ENCODE measurements at regions not wholly inside any gene's neighbourhood (a gene's known extent, or its start where the extent isn't known, plus 50 kb on each side); places are given as distances from the start of the nearest gene placed in this dataset.

GRCh38 chr2:134099273-134099672 is 154.6 kb upstream of the MGAT5 start:
- 0 out of 4 replicates have a peak, but pooled peaks cover 0 to 3% of the 10 kb centered on the region in 2 experiments for H3K4me1 Mint-ChIP-seq
- Histone ChIP-seq H3K4ac (ENCODE audit: low read depth, low read length) (no peak overlapping the region), H3K27me3 (ENCODE audit: insufficient read depth, low read length) (no peaks in the 10 kb centered on the region), H2BK12ac (ENCODE audit: insufficient read length, low read depth, low read length) (no peak overlapping the region), H3K23me2 (ENCODE audit: insufficient read length, low read depth, low read length, poor library complexity, severe bottlenecking) (peaks cover 4% of the 10 kb centered on the region), H3K79me2 (ENCODE audit: insufficient read depth, low read length) (no peaks in the 10 kb centered on the region), H3K9me3 (ENCODE audit: control insufficient read depth, low read depth, low read length) (no peaks in the 10 kb centered on the region), H3K9ac (ENCODE audit: extremely low read depth, insufficient read length, low read length) (no peak overlapping the region), H3K56ac (ENCODE audit: insufficient read length, low read depth, low read length) (no peak overlapping the region), H2BK120ac (ENCODE audit: low read depth, low read length, poor library complexity, severe bottlenecking) (no peak overlapping the region), H2BK15ac (ENCODE audit: low read depth, low read length) (no peak overlapping the region), H2BK5ac (ENCODE audit: insufficient read length, low read length) (no peak overlapping the region), H4K5ac (ENCODE audit: insufficient read length, low read depth, low read length) (no peak overlapping the region), H3K18ac (ENCODE audit: insufficient read length, low read depth, low read length) (no peak overlapping the region), H3K4me1 (ENCODE audit: insufficient read depth, low read length) (no peaks in the 10 kb centered on the region), H3K27ac (ENCODE audit: insufficient read length, low read depth, low read length) (no peak overlapping the region), H2AFZ (ENCODE audit: low read length) (no peak overlapping the region), H3K4me2 (ENCODE audit: insufficient read depth, insufficient read length, low read length) (no peak overlapping the region), H2AK5ac (ENCODE audit: insufficient read length, low read length) (no peak overlapping the region), H2BK20ac (ENCODE audit: low read depth, low read length, poor library complexity, severe bottlenecking) (no peak overlapping the region), H3K23ac (ENCODE audit: insufficient read length, low read depth, low read length) (no peak overlapping the region), H4K91ac (ENCODE audit: insufficient read length, low read depth, low read length) (no peak overlapping the region), H3K79me1 (ENCODE audit: insufficient read depth, low read depth, low read length, poor library complexity, severe bottlenecking) (no peaks in the 10 kb centered on the region), H3K14ac (ENCODE audit: insufficient read depth, low read length) (no peak overlapping the region), H4K20me1 (ENCODE audit: control insufficient read depth, insufficient read depth, insufficient read length) (no peaks in the 10 kb centered on the region), H4K8ac (replicated peaks; ENCODE audit: insufficient read length, low read depth, low read length) (no peak overlapping the region), H3T11ph (ENCODE audit: low read length) (no peak overlapping the region)
- DNase-seq: no peak
- no peak overlapping the region for H3K27ac Mint-ChIP-seq
- H3K27me3 Mint-ChIP-seq (ENCODE audit: low read depth): peaks cover 3% of the 10 kb centered on the region
- no CpG with 5 or more reads among the region's 1 CpG for WGBS (ENCODE audit: extremely low coverage, insufficient read length, low lambda C conversion rate)
- H3K36me3 Mint-ChIP-seq (ENCODE audit: insufficient read depth in 1 of 3, low read depth in 3 of 3): no peaks in the 10 kb centered on the region
- H3K4me3 Mint-ChIP-seq: no peak overlapping the region
- H3K9me3 Mint-ChIP-seq: no peaks in the 10 kb centered on the region
- TF ChIP-seq CTCF (conservative IDR thresholded peaks at IDR 0.05): no peak
